Lung (tissue), 11 donors: ENCODE measurements at regions not wholly inside any gene's neighbourhood (a gene's known extent, or its start where the extent isn't known, plus 50 kb on each side); places are given as distances from the start of the nearest gene placed in this dataset.

Source experiments
- ATAC-seq: fragments of 200-7000 bp; cut with Tn5 transposase; one replicate; pipeline ENCODE4 v1.9.1; 2020; ENCODE audit warnings: moderate number of reproducible peaks; ENCODE audit not compliant: insufficient read depth, low FRiP score
- DNase-seq, 3 donors: peaks; one replicate each; pipeline ENCODE4 v3.0.0-alpha.2; 2013 to 2017
- H3K27ac ChIP-seq, 2 donors: one replicate each; pipeline ENCODE4 v1.5.1; 2013; ENCODE audit warnings: mild to moderate bottlenecking in 2 of 2, moderate library complexity in 2 of 2, control low read depth in 1 of 2, inconsistent platforms in 1 of 2, low read depth in 1 of 2, low read length in 1 of 2
- H3K27me3 ChIP-seq, 3 donors: one replicate each; pipeline ENCODE4 v1.5.1; 2013; ENCODE audit warnings: low read length in 2 of 3; ENCODE audit not compliant: control insufficient read depth in 3 of 3, insufficient read depth in 3 of 3
- H3K36me3 ChIP-seq, 4 donors: one replicate each; pipeline ENCODE4 v1.5.1; 2013; ENCODE audit warnings: low read length in 4 of 4, mild to moderate bottlenecking in 1 of 4, moderate library complexity in 1 of 4; ENCODE audit not compliant: control insufficient read depth in 4 of 4, insufficient read depth in 4 of 4
- H3K4me1 ChIP-seq, 5 donors: one replicate each; pipeline ENCODE4 v1.5.1; 2013; ENCODE audit warnings: low read length in 5 of 5, mild to moderate bottlenecking in 2 of 5, moderate library complexity in 1 of 5; ENCODE audit not compliant: control insufficient read depth in 5 of 5, insufficient read depth in 5 of 5
- H3K4me3 ChIP-seq: one replicate; pipeline ENCODE4 v1.5.1; 2013; ENCODE audit warnings: mild to moderate bottlenecking, control low read depth, moderate library complexity
- H3K9ac ChIP-seq, 2 donors: one replicate each; pipeline ENCODE4 v1.5.1; 2013; ENCODE audit warnings: low read length in 2 of 2, control low read depth in 1 of 2; ENCODE audit not compliant: insufficient read depth in 1 of 2
- H3K9me3 ChIP-seq, 4 donors: one replicate each; pipeline ENCODE4 v1.5.1; 2013; ENCODE audit warnings: low read length in 3 of 4, mild to moderate bottlenecking in 1 of 4, moderate library complexity in 1 of 4; ENCODE audit not compliant: control insufficient read depth in 4 of 4, insufficient read depth in 3 of 4
- WGBS, 2 donors: extraction: QIAGEN DNeasy Blood & Tissue Kit; methylation state at CpG; one replicate each; pipeline ENCODE4 v1.1.7; 2013; 5-methylcytosine and 5-hydroxymethylcytosine counted together
- TF ChIP-seq, protein P1 (sequence below): IDR thresholded peaks from 2 replicates; pipeline ENCODE4 v1.5.1; 2012; ENCODE audit warnings: mild to moderate bottlenecking; ENCODE audit errors: control extremely low read depth, extremely low read depth
- donor health status: control.
- donor health status: control.
- donor health status: Bipolar disorder and iron deficiency.
- donor health status: healthy.
- donor health status: DM: yes; HTN: yes; CAD: no.

DNA sequence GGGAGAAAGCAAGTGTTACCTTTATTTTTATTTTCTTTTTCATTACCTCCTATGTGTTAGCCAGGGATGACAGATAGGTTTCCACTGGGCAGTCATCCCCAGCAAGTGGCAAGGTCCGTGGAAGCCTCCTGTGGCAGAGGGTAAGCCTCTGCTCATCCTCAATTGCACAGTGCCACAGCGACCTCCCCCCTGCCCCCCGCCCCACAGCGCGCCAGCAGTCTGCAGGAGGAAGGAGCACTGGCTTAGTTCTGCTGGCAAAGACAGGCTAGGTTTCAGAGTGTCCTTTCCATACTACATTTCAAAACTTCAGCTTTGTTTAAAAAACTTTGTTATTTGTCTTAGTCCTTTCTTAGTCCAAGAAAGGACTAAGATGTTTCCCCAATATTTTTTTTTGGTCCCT lies 194.7 kb downstream of the EXOC5 start:
- DNase-seq (no peak), ATAC-seq (no peak)
- TF ChIP-seq, protein P1, sequence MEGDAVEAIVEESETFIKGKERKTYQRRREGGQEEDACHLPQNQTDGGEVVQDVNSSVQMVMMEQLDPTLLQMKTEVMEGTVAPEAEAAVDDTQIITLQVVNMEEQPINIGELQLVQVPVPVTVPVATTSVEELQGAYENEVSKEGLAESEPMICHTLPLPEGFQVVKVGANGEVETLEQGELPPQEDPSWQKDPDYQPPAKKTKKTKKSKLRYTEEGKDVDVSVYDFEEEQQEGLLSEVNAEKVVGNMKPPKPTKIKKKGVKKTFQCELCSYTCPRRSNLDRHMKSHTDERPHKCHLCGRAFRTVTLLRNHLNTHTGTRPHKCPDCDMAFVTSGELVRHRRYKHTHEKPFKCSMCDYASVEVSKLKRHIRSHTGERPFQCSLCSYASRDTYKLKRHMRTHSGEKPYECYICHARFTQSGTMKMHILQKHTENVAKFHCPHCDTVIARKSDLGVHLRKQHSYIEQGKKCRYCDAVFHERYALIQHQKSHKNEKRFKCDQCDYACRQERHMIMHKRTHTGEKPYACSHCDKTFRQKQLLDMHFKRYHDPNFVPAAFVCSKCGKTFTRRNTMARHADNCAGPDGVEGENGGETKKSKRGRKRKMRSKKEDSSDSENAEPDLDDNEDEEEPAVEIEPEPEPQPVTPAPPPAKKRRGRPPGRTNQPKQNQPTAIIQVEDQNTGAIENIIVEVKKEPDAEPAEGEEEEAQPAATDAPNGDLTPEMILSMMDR: no peak
- Histone ChIP-seq H3K36me3 (no peaks in the 10 kb centered on the region), H3K9me3 (no peaks in the 10 kb centered on the region), H3K4me3 (no peak overlapping the region), H3K4me1 (peaks cover 0 to 1% (median 0%) of the 10 kb centered on the region in 5 donors), H3K9ac (no peak overlapping the region), H3K27ac (no peak overlapping the region), H3K27me3 (peaks cover 0 to 3% (median 0%) of the 10 kb centered on the region in 3 donors)
- 67 to 71% methylated on average over 5 of the region's 5 CpGs for WGBS, 2 donors

DNA sequence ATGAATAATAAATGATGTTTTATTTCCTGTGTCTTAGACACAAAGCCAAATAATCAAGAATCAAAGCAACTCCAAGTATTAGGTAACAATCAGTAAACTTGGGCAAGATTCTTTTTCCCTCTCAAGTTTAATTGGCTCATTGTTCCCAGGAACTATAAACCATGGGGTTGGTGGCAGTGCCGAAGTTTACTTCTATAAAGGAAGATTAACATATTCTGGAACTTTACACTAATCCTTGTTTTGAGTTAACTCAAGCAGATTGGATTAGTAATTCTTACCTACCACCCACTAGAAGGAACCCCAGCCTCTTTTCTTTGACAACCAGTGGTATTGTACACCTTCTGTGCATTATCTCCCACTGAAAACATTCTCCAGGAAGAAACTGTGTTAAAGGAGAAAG lies 197.1 kb downstream of the EXOC5 start:
- Histone ChIP-seq H3K4me1 (peaks cover 0 to 1% (median 0%) of the 10 kb centered on the region in 5 donors), H3K4me3 (no peak overlapping the region), H3K9me3 (no peaks in the 10 kb centered on the region), H3K36me3 (no peaks in the 10 kb centered on the region), H3K27ac (no peak overlapping the region), H3K9ac (no peak overlapping the region), H3K27me3 (peaks cover 0 to 12% (median 7%) of the 10 kb centered on the region in 3 donors)
- no peak for DNase-seq
- TF ChIP-seq, protein P1: no peak
- 65 to 77% methylated on average over 1 of the region's 1 CpG for WGBS, 2 donors
- ATAC-seq: no peak

DNA sequence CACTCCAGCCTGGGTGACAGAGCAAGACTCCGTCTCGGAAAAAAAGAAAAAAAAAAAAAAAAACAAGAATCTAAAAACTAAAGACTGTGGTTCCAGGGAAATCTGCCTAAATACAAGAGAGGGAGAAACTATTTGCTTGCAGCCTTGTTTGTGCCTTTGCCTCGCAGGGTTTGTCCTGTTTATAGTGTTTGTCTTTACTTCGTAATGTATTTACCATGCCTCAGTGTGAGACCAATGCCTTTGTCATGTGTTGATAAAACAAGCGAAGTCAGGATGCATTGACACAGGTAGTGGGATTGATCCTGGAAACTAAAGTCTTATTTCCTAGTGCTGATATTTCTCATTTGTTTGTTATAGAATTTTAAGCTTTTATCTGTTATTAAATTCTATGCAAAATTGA lies 199.0 kb downstream of the EXOC5 start:
- H3K9me3 ChIP-seq: no peaks in the 10 kb centered on the region
- no peak overlapping the region for H3K4me3 ChIP-seq
- peaks cover 0 to 12% (median 4%) of the 10 kb centered on the region in 3 donors for H3K27me3 ChIP-seq
- DNase-seq (no peak), ATAC-seq (no peak)
- H3K27ac ChIP-seq: no peak overlapping the region
- WGBS, 2 donors: 82 to 85% methylated on average over 5 of the region's 5 CpGs
- TF ChIP-seq, protein P1: no peak
- H3K4me1 ChIP-seq: peaks cover 0 to 1% (median 0%) of the 10 kb centered on the region in 5 donors
- no peak overlapping the region for H3K9ac ChIP-seq
- no peaks in the 10 kb centered on the region for H3K36me3 ChIP-seq

DNA sequence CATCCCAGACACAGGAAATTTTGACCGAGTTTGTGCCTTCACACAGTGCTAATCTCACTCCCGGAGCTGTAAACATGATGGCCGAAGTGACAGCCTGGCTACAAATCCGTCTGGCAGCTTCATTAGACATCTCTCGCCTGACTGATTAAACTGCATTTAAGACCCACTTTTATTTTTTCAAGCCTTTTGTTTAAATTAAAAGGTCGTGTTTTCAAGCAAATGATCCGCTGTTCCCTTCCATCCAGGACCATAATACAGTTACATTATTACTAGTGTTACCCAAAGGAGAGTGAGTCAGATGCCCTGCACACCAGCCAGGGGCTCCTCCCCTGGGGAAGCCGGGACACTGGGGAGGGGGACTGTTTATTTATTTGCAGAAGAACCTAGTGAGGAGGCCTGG lies 200.2 kb downstream of the EXOC5 start:
- Histone ChIP-seq H3K27ac (no peak overlapping the region), H3K4me3 (no peak overlapping the region), H3K36me3 (no peaks in the 10 kb centered on the region), H3K9ac (no peak overlapping the region), H3K9me3 (no peaks in the 10 kb centered on the region), H3K4me1 (peaks cover 0 to 3% (median 0%) of the 10 kb centered on the region in 5 donors), H3K27me3 (peaks cover 0 to 12% (median 4%) of the 10 kb centered on the region in 3 donors)
- ATAC-seq (no peak), DNase-seq (no peak)
- TF ChIP-seq, protein P1: no peak
- WGBS, 2 donors: 21 to 33% methylated on average over 8 of the region's 8 CpGs
